Hematopoietic multipotent progenitor cell treated with erythropoietin and hydrocortisone succinate and interleukin-3 and kit ligand, for 4 days (in vitro differentiated cells): ENCODE measurements at regions not wholly inside any gene's neighbourhood (a gene's known extent, or its start where the extent isn't known, plus 50 kb on each side); places are given as distances from the start of the nearest gene placed in this dataset.

ENCODE experiments used
- DNase-seq: peaks from one replicate; pipeline ENCODE4 v3.0.0-alpha.2; 2015

DNA sequence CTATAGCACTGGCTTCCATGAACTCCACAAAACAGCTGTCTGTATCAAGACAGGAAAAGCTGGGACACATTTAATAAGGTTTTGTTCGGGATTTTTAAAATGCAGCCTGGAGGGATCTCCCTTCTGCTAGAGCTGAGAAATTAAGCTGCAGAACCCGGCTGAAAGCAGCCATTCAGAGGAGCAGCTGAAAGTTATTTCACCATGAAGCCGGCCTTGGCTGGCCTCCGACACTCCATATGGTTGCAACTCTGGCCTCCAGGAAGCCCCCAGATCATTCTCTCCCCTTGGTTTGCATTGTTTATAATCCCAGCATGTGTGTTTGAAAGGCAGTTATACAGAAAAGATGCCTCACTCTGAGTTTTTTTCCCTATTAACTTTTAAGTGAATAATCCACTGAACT lies 239.4 kb downstream of the SPATA18 start:
- no peak for DNase-seq

- DNase-seq, result peak; percentile 1
Measured at GRCh38 chr4:52292245-52292644, 241.1 kb downstream of the SPATA18 start.

GRCh38 chr4:52296341-52296740 lies 245.2 kb downstream of the SPATA18 start:
- DNase-seq, result no peak

- no peak for DNase-seq
Measured at GRCh38 chr4:52298444-52298843, 247.3 kb downstream of the SPATA18 start.

DNA sequence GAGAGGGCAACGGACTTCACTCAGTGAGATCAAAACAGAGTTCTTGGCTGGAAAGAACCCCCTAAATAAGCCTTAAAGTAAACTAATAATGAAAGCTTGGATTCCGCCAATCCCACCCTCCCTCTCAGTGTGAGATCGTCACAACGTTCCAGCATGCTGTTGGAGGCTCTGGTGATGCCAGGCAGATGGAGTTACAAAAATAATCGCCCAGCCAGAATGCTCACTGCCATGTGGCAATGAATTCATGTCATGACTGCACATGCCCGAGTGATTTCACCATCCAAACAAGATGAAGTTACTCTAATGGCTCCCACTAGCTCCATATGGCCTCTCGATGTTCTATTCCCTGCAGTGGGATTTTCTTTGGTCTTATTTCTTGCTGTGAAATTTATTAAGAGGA lies 248.0 kb downstream of the SPATA18 start:
- no peak for DNase-seq

DNA sequence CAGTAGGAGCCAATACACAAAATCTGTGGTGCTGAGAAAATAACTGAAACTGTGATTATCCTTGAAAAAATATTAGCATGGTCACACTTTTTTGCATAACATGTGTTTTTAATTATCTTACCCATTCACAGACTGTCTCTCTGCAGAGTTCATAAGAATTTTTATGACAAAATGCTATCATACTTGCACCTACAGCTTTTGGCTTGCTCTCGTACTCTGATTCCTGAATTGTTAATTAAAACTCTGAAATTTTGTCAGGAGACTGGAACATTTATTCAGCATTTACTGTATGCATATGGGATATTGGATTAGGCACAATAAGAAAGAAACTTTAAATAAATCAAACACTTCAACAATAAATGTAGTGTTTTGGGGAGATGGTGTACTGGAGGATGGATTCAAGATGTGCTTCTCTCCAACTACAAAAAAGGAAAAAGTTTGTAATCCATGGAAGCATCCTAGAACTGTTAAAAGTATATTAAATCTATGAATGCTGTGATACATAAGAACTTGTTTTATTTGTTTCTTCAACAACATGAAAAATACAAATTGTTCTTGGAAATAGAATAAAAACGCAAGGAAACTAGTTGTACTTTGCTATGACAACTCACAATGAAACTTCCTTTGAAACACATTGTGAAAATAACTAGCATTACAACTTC lies 260.5 kb downstream of the SPATA18 start:
- DNase-seq, result no peak

DNA sequence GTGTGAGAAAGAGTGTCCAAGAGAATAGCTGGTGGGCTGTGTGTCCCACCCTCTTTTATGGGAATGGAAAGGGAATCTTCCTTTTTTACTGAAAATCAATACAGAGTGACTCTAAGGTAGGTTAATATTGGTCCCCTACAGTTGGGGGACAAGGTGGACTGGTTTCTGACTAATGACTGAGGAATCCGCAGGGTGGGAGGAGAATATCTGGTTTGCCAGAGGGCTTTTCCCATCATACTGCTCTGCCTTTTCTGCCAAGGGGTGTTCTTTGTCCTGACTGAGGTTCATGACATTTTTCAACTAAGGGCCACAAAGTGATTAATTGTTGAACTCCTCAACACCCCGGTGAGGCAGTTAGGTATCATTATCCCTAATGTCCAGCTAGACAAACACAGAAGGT lies 261.6 kb downstream of the SPATA18 start:
- DNase-seq, result no peak

- no peak for DNase-seq
Measured at GRCh38 chr4:52317361-52317879, 266.3 kb downstream of the SPATA18 start.

GRCh38 chr4:52317981-52318380 lies 266.9 kb downstream of the SPATA18 start:
- no peak for DNase-seq

- no peak for DNase-seq
Measured at GRCh38 chr4:52329894-52330293, 278.8 kb downstream of the SPATA18 start.

DNA sequence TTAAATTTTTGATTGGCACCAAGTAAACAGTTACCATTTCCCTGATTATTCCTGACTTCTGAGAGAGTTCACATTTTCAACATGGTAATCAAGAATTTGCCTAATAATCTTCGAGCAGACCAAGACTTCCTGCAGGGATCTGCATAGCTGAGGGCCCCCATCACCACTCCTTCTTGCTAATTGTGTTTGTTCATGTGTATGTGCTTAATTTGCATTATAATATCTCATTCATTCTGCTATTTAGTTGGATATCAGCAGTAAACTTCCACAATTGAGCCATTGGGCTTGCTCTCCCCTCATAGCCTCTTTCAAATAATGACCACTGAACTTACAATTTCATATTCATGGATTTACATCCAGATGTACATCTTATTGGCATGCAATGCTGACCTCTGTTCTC lies 292.5 kb downstream of the SPATA18 start:
- DNase-seq, result no peak

- no peak for DNase-seq
Measured at GRCh38 chr4:52350926-52351325, 299.8 kb downstream of the SPATA18 start.

GRCh38 chr4:52358366-52358765 lies 300.7 kb downstream of the USP46 start:
- DNase-seq, result no peak

DNA sequence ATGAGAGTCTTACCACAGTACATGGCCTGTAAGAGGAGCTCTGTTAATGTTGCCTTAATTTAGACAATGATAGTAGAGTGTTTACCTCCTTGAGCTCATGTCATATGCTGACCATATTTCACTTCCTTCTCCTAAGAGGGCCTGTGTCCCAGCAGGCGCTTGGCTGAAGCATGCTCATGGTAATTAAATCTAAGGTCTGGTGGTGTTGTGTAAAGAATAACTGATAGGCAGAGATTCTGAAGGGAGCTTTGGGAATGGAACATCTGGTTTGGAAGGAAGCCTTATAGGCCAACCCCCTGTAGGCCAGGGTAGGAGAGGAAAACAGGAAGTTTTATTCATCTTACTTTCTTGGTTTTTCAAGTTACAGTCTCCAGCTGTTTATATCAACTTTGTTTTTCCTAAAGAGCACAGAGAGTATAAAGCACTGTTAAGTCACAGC lies 300.2 kb downstream of the USP46 start:
- DNase-seq, result no peak

GRCh38 chr4:52366191-52366590 lies 292.9 kb downstream of the USP46 start:
- no peak for DNase-seq

DNA sequence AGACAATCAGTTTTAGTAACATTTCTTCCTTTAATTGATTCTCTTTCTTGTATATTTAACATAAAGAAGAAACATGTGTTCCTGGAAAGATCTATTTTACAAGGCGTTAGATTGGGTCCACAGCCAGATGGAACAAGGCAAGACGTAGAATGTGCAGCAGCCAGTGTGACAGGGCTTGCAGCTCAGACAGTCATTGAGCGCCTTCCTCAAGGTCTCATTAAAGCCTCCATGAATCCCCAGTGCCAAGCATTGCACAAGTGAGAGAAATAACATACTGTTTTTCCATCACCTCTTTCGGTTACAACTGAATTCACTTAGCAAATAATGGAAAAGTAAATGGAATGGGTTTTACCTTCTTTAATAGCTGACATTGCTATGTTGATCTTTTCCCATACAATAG lies 292.5 kb downstream of the USP46 start:
- no peak for DNase-seq

- DNase-seq, result no peak
Measured at GRCh38 chr4:52367282-52367830, 291.7 kb downstream of the USP46 start.

DNA sequence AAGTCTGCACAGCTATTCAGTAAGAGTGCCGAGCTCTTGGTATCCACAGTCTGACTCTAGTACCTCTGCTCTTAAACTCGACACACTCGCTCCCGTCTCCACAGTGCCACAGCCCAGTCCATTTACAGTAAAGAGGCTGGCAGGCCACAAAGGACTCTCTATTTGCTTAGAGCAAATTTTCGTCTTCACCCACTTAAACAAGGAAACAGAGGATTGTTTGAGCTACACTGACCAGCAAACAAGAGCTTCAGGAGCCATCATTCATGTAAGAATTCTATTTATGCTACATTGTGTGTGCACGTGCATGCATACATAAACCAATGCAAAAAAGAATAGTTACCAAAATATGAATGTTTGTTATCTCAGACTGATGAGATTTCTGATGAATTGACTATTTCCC lies 290.2 kb downstream of the USP46 start:
- DNase-seq, result no peak

DNA sequence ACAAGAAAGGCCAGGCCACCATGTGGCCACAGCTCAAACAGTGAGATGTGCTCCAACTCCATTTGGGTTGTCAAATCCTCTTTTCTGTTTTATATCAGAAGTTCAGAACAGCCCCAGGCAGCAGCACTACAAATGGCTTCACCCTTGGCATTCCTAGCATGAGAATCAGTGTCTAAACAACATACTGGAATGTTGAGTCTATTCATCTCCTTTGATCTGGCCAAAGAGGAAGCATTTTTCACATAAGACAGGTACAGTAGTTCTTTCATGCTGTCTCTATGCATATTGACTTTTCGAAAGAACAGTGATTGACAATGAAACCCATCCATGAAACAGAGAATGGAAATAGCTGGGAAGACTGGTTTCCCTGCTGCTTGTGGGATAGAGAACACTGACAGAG lies 289.5 kb downstream of the USP46 start:
- no peak for DNase-seq

GRCh38 chr4:52370576-52370975 lies 288.5 kb downstream of the USP46 start:
- DNase-seq, result no peak

GRCh38 chr4:52371841-52372240 lies 287.3 kb downstream of the USP46 start:
- DNase-seq, result no peak

GRCh38 chr4:52372269-52372668 lies 286.8 kb downstream of the USP46 start:
- no peak for DNase-seq

GRCh38 chr4:52372747-52373146 lies 286.4 kb downstream of the USP46 start:
- DNase-seq, result no peak

DNA sequence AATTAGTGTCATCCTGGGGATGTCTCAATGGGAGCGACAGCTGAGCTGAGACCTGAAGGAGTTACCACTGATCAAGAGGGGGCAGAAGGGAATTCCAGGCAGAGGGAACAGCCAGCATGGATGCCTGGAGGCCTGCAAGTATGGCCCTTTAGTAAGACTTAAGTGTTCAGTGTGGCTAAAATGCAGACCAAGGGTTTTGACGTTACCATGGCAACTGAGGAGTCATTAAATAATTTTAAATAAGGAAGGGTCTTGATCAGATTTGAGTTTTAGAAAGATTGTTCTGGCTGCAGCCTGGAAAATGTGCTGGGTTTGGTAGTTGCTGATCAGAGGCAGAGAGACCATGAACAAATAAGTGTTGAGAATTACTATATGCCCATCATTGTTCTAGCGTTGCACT lies 285.5 kb downstream of the USP46 start:
- DNase-seq, result no peak

DNA sequence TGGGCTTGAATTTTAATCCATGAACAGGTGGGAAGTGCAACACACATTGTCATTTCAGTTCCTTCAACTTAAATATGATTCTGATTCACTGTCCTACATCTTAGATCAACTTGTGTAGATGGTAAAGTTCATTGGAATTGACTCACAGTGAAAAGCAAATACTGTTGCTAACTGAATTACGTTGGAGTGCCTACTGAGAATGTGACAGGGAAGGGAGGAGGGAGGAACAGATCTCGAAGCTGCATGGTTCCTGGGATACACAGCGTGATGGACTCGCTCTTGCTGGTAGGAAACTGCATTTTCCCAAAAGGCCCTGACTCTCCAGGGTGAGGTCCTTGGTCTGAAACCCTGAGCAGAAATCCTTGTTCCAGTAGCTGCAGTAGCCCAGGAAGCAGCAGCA lies 284.2 kb downstream of the USP46 start:
- no peak for DNase-seq
